ENCODE measurements at regions not wholly inside any gene's neighbourhood (a gene's known extent, or its start where the extent isn't known, plus 50 kb on each side); places are given as distances from the start of the nearest gene placed in this dataset.

DNA sequence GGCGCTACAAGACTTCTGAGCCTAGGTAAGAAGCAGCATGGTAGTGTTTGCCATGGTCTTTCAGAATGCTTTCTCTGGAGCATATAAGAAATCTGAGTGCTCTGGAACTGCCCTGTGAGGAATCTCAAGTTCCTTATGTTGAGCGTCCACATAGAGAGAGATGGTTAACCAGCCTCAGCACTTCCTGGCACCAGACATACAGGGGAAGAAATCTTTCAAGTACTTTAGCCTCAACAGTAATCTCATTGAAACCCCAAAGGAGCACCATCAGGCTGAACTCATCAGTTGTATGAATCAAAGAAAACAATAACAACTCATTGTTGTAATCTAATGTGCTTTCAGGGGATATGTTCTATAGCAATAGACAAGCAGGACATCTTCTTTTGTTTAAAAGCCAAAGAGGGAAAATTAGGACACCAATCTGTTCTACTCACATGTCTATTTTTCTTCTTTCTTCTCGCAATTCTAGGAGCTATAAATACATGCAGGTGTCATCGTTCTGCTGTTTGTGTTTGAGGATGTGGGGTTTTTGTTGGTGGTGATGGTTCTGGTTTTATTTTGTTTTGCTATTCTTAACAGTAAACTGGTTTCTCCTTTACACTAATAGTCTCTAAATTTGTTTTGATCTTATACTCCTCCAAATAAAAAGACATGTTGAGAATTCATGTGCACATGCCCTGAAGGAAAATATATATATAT lies 1145.0 kb upstream of the LRRN3 start:
- 39% methylated on average over 3 of the region's 4 CpGs for WGBS (ENCODE audit: insufficient coverage, low coverage, low lambda C conversion rate, missing lambda C conversion rate)
- H3K4me1 ChIP-seq = no peaks in the 10 kb centered on the region
- H3K36me3 ChIP-seq = no peaks in the 10 kb centered on the region
- DNase-seq = no peak
- intact Hi-C loops (cut with DNase I) = no loop called here
- H3K27me3 ChIP-seq = no peaks in the 10 kb centered on the region
- H3K9me3 ChIP-seq = no peaks in the 10 kb centered on the region
- no peak overlapping the region for H3K4me3 ChIP-seq
- no peak for ATAC-seq
- no peak overlapping the region for H3K27ac ChIP-seq
- no peak for TF ChIP-seq POLR2A (IDR thresholded peaks at IDR 0.05)
- TF ChIP-seq, protein P1, sequence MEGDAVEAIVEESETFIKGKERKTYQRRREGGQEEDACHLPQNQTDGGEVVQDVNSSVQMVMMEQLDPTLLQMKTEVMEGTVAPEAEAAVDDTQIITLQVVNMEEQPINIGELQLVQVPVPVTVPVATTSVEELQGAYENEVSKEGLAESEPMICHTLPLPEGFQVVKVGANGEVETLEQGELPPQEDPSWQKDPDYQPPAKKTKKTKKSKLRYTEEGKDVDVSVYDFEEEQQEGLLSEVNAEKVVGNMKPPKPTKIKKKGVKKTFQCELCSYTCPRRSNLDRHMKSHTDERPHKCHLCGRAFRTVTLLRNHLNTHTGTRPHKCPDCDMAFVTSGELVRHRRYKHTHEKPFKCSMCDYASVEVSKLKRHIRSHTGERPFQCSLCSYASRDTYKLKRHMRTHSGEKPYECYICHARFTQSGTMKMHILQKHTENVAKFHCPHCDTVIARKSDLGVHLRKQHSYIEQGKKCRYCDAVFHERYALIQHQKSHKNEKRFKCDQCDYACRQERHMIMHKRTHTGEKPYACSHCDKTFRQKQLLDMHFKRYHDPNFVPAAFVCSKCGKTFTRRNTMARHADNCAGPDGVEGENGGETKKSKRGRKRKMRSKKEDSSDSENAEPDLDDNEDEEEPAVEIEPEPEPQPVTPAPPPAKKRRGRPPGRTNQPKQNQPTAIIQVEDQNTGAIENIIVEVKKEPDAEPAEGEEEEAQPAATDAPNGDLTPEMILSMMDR (IDR thresholded peaks at IDR 0.05) = no peak

DNA sequence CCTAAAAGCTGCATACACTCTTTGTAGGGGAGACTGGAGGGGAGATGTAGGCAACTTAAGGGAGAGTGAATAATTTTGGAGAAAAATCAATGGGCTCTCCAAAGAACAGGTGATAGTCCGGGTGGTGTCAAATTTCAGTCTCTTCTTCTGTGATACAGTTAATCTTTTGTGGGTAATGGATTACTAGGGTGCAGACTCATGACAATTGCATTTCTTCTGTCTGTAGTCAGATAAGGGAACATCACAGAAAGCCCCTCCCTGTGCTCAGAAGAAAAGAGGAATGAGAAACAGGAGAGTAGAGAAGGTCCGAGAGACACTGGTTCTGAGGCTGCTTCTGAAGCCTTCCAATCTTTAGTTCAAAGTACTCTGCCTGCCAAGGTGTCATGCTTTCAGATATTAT lies 1140.7 kb upstream of the LRRN3 start:
- intact Hi-C loops (cut with DNase I) = no loop called here
- Histone ChIP-seq H3K27ac (no peak overlapping the region), H3K4me1 (no peaks in the 10 kb centered on the region), H3K9me3 (no peaks in the 10 kb centered on the region), H3K4me3 (no peak overlapping the region), H3K36me3 (no peaks in the 10 kb centered on the region), H3K27me3 (no peaks in the 10 kb centered on the region)
- no peak for TF ChIP-seq POLR2A (IDR thresholded peaks at IDR 0.05)
- TF ChIP-seq, protein P1 (IDR thresholded peaks at IDR 0.05) = no peak
- WGBS (ENCODE audit: insufficient coverage, low coverage, low lambda C conversion rate, missing lambda C conversion rate) = 12% methylated on average over 2 of the region's 2 CpGs
- no peak for DNase-seq
- ATAC-seq = no peak

DNA sequence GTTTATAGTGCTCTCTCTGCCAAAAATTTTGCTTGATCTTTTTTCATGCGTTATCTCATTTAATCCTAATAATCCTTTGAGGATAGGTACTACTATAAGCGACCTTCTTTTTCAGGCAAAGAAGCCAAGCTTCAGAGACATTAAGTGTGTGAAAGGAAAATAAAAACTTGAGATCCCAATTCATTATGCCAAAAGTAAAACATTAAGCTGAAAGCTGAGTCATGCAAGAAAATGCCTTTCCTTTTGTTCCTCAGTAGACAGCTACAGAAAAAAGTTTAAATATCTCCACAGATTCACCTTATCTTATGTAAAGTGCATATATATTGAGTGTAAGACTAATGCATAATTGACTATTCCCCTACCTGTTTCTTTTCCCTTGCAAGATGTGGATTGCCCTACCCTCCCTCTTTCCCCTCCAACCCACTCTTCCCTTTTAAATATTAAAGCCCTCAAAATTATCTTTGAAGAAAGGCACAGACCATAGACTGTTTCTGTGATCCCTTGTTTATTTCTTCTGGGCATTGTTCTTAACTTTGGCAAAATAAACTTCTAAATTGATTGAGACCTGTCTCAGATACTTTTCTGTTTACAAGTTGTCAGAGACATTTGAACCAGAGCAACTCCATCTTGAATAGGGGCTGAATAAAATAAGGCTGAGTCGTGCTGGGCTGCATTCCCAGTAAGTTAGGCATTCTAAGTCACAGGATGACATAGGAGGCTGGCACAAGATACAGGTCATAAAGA lies 1139.9 kb upstream of the LRRN3 start:
- TF ChIP-seq POLR2A (IDR thresholded peaks at IDR 0.05) = no peak
- TF ChIP-seq, protein P1 (IDR thresholded peaks at IDR 0.05) = no peak
- WGBS (ENCODE audit: insufficient coverage, low coverage, low lambda C conversion rate, missing lambda C conversion rate) = 34% methylated on average over 3 of the region's 3 CpGs
- no peak for DNase-seq
- no peak overlapping the region for H3K4me3 ChIP-seq
- intact Hi-C loops (cut with DNase I) = no loop called here
- H3K9me3 ChIP-seq = no peaks in the 10 kb centered on the region
- no peaks in the 10 kb centered on the region for H3K36me3 ChIP-seq
- no peak overlapping the region for H3K27ac ChIP-seq
- ATAC-seq = no peak
- H3K4me1 ChIP-seq = no peaks in the 10 kb centered on the region
- no peaks in the 10 kb centered on the region for H3K27me3 ChIP-seq

DNA sequence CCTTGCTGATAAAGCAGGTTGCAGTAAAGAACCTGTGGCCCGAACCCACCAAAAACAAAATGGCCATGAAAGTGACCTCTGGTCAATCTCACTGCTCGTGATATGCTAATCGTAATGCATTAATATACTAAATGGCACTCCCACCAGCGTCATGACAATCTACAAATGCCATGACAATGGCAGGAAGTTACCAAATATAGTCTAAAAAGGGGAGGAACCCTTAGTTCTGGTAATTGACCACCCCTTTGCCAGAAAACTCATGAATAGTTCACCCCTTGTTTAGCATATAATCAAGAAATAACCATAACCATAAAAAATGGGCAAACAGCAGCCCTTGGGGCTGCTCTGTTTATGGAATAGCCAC lies 1139.4 kb upstream of the LRRN3 start:
- no peak overlapping the region for H3K27ac ChIP-seq
- H3K27me3 ChIP-seq = no peaks in the 10 kb centered on the region
- WGBS (ENCODE audit: insufficient coverage, low coverage, low lambda C conversion rate, missing lambda C conversion rate) = 53% methylated on average over 4 of the region's 4 CpGs
- ATAC-seq (no peak), DNase-seq (no peak)
- H3K4me3 ChIP-seq = no peak overlapping the region
- intact Hi-C loops (cut with DNase I) = no loop called here
- H3K4me1 ChIP-seq = no peaks in the 10 kb centered on the region
- H3K36me3 ChIP-seq = no peaks in the 10 kb centered on the region
- H3K9me3 ChIP-seq = no peaks in the 10 kb centered on the region
- TF ChIP-seq, protein P1 (IDR thresholded peaks at IDR 0.05) = no peak
- no peak for TF ChIP-seq POLR2A (IDR thresholded peaks at IDR 0.05)

All from right lobe of liver (tissue), 6 donors.